ENCODE measurements at regions not wholly inside any gene's neighbourhood (a gene's known extent, or its start where the extent isn't known, plus 50 kb on each side); places are given as distances from the start of the nearest gene placed in this dataset.

DNA sequence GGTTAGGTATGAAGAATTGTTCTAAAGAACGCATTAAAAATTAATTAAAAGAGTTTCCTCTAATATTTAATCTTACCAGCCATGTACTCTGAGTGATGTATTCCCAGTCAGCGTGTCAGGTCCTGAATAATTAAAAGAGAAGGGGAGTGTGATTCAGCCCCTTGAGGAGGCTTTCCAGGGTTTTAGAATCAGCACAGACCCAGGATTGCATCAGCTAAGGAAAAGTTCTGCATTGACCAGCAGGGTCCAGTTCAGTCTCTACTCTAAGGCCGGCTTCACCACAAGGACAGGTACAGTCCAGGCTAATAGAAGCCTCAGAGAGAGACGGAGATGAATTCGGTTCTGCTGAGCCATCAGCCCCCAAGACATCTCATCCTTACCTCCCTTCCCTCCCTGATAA lies 499.5 kb upstream of the PROK2 start:
- WGBS, 2 experiments (ENCODE audit: extremely low coverage in 1 of 2, insufficient coverage in 1 of 2, insufficient read length in 1 of 2, insufficient replicate concordance in 2 of 2, low coverage in 1 of 2, low lambda C conversion rate in 2 of 2, missing lambda C conversion rate in 1 of 2), result 79% methylated on average over 5 of the region's 5 CpGs; no CpG with 5 or more reads in 1 of the 2 experiments
- H4K5ac ChIP-seq (ENCODE audit: insufficient read length, low read depth, low read length), result no peak overlapping the region
- no peaks in the 10 kb centered on the region for H4K20me1 ChIP-seq (replicated peaks in 1 of 2; ENCODE audit: control insufficient read depth in 1 of 2, insufficient read depth in 2 of 2, low read length in 2 of 2)
- H3K23me2 ChIP-seq (ENCODE audit: low read depth, low read length), result no peaks in the 10 kb centered on the region
- no peak overlapping the region for H2BK5ac ChIP-seq (ENCODE audit: low read depth, low read length)
- H3K23ac ChIP-seq (ENCODE audit: insufficient read length), result no peak overlapping the region
- no peak overlapping the region for H3K4ac ChIP-seq (replicated peaks; ENCODE audit: insufficient read length, low read depth, low read length)
- H3K36me3 ChIP-seq (ENCODE audit: control insufficient read depth in 2 of 4, insufficient read depth in 4 of 4, low read length in 3 of 4), result no peaks in the 10 kb centered on the region
- H3K56ac ChIP-seq (replicated peaks; ENCODE audit: insufficient read length, low read depth, low read length), result no peak overlapping the region
- H3K4me2 ChIP-seq (ENCODE audit: insufficient read depth in 1 of 2, low read depth in 2 of 2, low read length in 2 of 2), result no peak overlapping the region
- POLR2A ChIA-PET (ENCODE audit: partially characterized antibody), result interaction anchor here (1.1 kb wide), 1 partner anchor 11 kb away, joined by 3 read pairs; no protein-coding TSS in a partner anchor
- no peak overlapping the region for H2BK20ac ChIP-seq (ENCODE audit: low read length)
- H3K4me1 ChIP-seq (replicated peaks in 1 of 4; ENCODE audit: control insufficient read depth in 3 of 4, insufficient read depth in 4 of 4, low read length in 3 of 4), result peaks cover 0 to 4% (median 0%) of the 10 kb centered on the region in 4 experiments; a peak in 2 of 7 replicates
- no peak overlapping the region for H4K8ac ChIP-seq (ENCODE audit: extremely low read depth, insufficient read depth, low read length)
- no peak overlapping the region for H2BK12ac ChIP-seq (ENCODE audit: low read depth, low read length)
- no peaks in the 10 kb centered on the region for H3K79me1 ChIP-seq (ENCODE audit: low read depth, low read length)
- H3K27ac ChIP-seq (ENCODE audit: low read depth, low read length), result no peak overlapping the region
- H3K4me3 ChIP-seq (ENCODE audit: extremely low read depth in 1 of 4, insufficient read depth in 2 of 4, low read depth in 3 of 4, low read length in 4 of 4), result no peak overlapping the region
- H3K18ac ChIP-seq (ENCODE audit: extremely low read depth, low read length), result no peak overlapping the region
- no peaks in the 10 kb centered on the region for H3K79me2 ChIP-seq (ENCODE audit: control insufficient read depth in 1 of 2, insufficient read depth in 2 of 2, low read length in 2 of 2)
- H2AK5ac ChIP-seq (ENCODE audit: low read depth, low read length), result no peak overlapping the region
- CTCF ChIA-PET (ENCODE audit: partially characterized antibody), result interaction anchor here (0.9 to 1.5 kb wide), 5 partner anchors 15 to 538 kb away, joined by 3 to 5 read pairs (median 3); no protein-coding TSS in a partner anchor
- H3K9me3 ChIP-seq (ENCODE audit: insufficient read depth in 2 of 2, low read depth in 1 of 2, low read length in 1 of 2), result no peaks in the 10 kb centered on the region
- FAIRE-seq, result no peak
- H3K27me3 ChIP-seq (replicated peaks in 1 of 4; ENCODE audit: control insufficient read depth in 3 of 4, extremely low read depth in 1 of 4, insufficient read depth in 3 of 4, low read length in 3 of 4), result no peaks in the 10 kb centered on the region
- no peak overlapping the region; the same call in 1 of the 2 replicates for H2AFZ ChIP-seq (ENCODE audit: low read length)
- H2BK15ac ChIP-seq (ENCODE audit: low read length), result no peak overlapping the region
- no peak overlapping the region for H3K9ac ChIP-seq (replicated peaks in 1 of 4; ENCODE audit: extremely low read depth in 1 of 4, low read depth in 3 of 4, low read length in 3 of 4)
- no peak overlapping the region for H3K14ac ChIP-seq (ENCODE audit: insufficient read length)
- H4K91ac ChIP-seq (replicated peaks; ENCODE audit: insufficient read length, low read length), result no peak overlapping the region
- DNase-seq (ENCODE audit: low read depth in 1 of 2, low spot score in 2 of 2), result no peak
- H2BK120ac ChIP-seq (replicated peaks; ENCODE audit: low read depth, low read length), result no peak overlapping the region
- TF ChIP-seq USF2 (IDR thresholded peaks at IDR 0.05; ENCODE audit: low read length) (no peak), MAX (IDR thresholded peaks at IDR 0.05) (no peak), E2F6 (IDR thresholded peaks at IDR 0.05) (no peak), SUZ12 (IDR thresholded peaks at IDR 0.05; ENCODE audit: low read length) (no peak), GABPA (IDR thresholded peaks at IDR 0.05; ENCODE audit: borderline replicate concordance, insufficient read depth, low read length) (no peak), JUN (IDR thresholded peaks at IDR 0.05; ENCODE audit: low read depth, low read length) (no peak), CTBP2 (IDR thresholded peaks at IDR 0.05; ENCODE audit: borderline replicate concordance, insufficient read depth, insufficient read length, low read length) (no peak), SP1 (IDR thresholded peaks at IDR 0.05; ENCODE audit: low read depth, low read length) (no peak), KDM5A (IDR thresholded peaks at IDR 0.05; ENCODE audit: low read length) (no peak), FOSL1 (IDR thresholded peaks at IDR 0.05; ENCODE audit: insufficient read depth, low read depth, low read length) (no peak), BCL11A (IDR thresholded peaks at IDR 0.05; ENCODE audit: low read depth in 2 of 2, low read length in 2 of 2) (no peak), EP300 (IDR thresholded peaks at IDR 0.05; ENCODE audit: borderline replicate concordance in 1 of 2, low read depth in 2 of 2, low read length in 2 of 2) (no peak)

Data from H1 (cell line).